CD4-positive, alpha-beta T cell treated with Interleukin-1 beta for 1 hour (primary cell): ENCODE measurements at regions not wholly inside any gene's neighbourhood (a gene's known extent, or its start where the extent isn't known, plus 50 kb on each side); places are given as distances from the start of the nearest gene placed in this dataset.
A peak's percentile ranks its signal among the peaks of the same experiment; 100 is the strongest.
"Not testable (repeated sequence)": the region's sequence is repeated elsewhere in the genome, so short reads cannot be mapped to it uniquely, and the experiment has no call there.

Source experiments
- DNase-seq, 2 donors: peaks; one replicate each; pipeline ENCODE4 v3.0.0-alpha.2; 2020 to 2022

- peak in 1 of 2 donors; percentile 35 for DNase-seq
These were observed 50.9 kb downstream of the ANXA2R start for GRCh38 chr5:42989190-42989589.

GRCh38 chr5:42988568-42988967 lies 51.6 kb downstream of the ANXA2R start:
- DNase-seq, result no peak

GRCh38 chr5:42985129-42986037 lies 54.7 kb downstream of the ANXA2R start:
- DNase-seq, result no peak

DNA sequence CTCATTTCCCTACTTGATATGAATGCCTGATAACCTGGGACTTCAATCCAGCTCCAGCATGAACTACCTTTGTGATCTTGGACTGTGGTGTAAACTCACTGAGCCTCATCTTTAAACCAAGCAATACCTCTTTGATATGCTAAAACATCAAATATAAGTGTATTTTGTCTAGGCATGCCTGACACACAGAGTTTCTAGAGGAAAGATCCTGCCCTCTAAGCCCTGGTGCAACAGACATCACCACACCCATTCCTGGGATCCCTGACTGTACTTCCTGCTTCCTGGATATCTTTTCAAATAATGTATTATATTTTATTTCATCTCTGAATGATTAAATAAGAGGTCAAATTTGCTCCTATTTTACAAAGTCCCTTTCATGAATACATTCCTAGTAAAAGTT lies 55.8 kb downstream of the ANXA2R start:
- DNase-seq, result no peak

DNA sequence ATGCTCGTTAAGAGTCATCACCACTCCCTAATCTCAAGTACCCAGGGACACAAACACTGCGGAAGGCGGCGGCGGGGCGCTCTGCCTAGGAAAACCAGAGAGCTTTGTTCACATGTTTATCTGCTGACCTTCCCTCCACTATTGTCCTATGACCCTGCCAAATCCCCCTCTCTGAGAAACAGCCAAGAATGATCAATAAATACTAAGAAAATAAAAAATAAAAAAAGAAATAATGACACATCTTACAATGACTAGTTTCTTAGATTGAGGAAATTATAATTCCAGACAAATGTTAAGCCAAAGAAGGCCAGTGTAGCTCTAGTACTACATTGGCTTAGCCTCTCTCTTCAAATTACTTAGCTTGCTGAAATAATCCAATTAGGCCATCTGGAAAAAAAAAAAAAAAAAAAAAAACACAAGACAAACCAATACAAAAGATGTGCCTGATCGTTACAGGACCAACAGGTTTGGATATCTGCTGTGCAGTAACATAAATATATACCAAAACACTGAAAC lies 58.0 kb downstream of the ANXA2R start:
- DNase-seq, result no peak

- DNase-seq, result not testable (repeated sequence)
These were observed 58.6 kb downstream of the ANXA2R start for GRCh38 chr5:42981417-42982106.

DNA sequence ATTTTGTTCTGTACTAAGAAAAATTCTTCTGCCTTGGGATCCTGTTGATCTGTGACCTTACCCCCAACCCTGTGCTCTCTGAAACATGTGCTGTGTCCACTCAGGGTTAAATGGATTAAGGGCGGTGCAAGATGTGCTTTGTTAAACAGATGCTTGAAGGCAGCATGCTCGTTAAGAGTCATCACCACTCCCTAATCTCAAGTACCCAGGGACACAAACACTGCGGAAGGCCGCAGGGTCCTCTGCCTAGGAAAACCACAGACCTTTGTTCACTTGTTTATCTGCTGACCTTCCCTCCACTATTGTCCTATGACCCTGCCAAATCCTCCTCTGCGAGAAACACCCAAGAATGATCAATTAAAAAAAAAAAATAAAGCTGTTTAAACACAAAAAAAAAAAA lies 59.1 kb downstream of the ANXA2R start:
- DNase-seq, result not testable (repeated sequence)

DNA sequence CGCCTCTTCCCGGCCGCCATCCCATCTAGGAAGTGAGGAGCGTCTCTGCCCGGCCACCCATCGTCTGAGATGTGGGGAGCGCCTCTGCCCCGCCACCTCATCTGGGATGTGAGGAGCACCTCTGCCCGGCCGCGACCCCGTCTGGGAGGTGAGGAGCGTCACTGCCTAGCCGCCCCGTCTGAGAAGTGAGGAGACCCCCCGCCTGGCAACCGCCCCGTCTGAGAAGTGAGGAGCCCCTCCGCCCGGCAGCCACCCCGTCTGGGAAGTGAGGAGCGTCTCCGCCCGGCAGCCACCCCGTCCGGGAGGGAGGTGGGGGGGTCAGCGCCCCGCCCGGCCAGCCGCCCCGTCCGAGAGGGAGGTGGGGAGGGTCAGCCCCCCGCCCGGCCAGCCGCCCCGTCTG lies 59.7 kb downstream of the ANXA2R start:
- not testable (repeated sequence) for DNase-seq

DNA sequence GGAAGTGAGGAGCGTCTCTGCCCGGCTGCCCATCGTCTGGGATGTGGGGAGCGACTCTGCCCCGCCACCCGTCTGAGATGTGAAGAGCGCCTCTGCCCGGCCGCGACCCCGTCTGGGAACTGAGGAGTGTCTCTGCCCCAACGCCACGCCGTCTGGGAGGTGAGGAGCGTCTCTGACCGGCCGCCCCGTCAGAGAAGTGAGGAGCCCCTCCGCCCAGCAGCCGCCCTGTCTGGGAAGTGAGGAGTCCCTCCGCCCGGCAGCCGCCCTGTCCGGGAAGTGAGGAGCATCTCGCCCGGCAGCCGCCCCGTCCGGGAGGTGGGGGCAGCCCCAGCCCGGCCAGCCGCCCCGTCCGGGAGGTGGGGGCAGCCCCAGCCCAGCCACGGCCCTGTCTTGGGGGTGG lies 60.9 kb downstream of the ANXA2R start:
- DNase-seq, result not testable (repeated sequence)

GRCh38 chr5:42974536-42974935 lies 65.6 kb downstream of the ANXA2R start:
- no peak for DNase-seq

DNA sequence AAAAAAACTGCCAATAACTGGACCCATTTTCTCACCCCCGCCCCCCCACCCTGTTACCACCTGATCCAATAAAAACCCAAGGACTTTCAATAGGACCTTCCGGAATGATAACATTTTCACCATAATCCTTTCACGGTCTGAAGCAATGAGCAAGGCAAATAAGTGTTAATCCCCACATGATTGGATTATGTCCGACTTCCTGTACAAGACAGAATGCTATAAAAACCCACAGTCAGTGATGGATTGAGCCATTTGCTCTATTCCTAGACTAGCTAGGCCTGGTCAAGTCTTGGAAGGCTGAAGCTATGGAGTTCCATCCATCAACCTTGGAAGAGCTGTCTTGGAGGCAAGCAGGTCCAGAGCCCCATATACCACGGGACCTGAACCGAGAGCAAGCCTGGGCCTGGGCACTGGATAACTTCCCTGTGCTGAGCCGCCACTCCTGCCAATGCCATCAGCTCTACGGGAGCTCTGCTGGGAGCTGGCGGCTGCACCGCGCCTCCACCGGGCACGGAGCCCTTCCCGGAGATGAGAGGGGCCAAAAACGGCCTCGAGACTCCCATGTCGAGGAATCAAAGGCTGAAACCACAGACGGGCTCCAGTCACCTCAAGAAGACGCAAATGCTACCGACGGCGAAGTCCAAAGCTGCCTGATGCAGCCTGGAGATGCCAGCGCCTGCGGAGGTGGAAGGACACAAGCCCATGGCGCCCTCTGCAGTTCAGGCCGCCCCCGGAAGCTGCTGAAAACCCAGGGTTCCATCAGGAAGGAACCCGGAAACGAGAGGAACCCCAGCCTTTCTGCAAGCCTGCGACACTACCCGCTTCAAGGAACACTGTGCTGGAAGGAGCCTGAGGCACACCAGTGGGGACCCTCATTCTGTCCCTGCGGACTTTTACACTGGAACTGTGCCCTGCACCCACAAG lies 69.2 kb downstream of the ANXA2R start:
- no peak for DNase-seq

DNA sequence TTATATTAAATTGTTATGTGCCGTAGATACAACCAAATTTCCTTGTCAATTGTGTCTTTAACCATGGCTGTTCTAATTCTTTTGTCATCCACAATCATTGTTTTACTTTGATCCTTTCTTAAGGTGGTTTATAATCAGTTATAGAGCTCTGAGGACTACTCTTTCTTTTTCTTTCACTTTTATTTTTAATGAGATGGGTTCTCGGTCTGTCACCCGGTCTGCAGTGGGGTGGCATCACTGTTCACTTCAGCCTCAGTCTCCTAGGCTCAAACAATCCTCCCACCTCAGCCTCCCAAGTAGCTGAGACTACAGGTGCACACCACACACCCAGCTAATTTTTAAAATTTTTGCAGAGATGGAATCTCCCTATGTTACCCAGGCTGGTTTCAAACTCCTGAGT lies 74.2 kb downstream of the ANXA2R start:
- no peak for DNase-seq

DNA sequence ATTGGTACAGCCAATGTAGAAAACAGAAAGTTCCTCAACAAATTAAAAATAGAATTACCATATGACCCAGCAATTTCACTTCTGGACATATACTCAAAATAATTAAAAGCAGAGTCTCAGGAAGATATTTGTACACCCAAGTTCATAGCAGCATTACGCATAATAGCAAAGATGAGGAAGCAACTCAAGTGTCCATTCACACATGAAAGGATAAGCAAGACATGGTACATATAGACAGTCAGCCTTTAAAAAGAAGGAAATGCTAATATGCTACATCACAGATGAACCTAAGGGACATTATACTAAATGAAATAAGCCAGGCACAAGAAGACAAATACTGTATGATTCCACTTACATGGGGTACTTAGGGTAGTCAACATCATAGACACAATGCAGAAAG lies 76.7 kb downstream of the ANXA2R start:
- DNase-seq, result no peak

DNA sequence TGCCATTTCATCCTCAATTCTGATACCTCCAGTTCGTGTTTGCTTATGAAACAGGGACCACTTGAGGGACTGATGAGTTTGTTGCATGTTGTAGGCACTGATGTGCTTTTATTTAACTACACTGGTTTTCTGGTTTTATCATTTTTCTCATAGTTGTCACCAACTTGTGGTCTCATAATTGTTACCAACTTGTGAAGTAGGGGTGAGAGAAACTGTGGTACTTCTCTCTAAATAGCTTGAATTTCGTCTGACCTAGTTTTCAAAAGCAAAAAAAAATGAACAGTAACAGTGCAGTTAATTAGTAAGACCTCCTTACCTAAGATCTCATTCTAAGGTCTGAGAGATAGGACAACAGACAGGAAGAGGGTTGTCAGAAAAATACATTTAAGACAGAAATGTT lies 78.0 kb downstream of the ANXA2R start:
- DNase-seq, result no peak

DNA sequence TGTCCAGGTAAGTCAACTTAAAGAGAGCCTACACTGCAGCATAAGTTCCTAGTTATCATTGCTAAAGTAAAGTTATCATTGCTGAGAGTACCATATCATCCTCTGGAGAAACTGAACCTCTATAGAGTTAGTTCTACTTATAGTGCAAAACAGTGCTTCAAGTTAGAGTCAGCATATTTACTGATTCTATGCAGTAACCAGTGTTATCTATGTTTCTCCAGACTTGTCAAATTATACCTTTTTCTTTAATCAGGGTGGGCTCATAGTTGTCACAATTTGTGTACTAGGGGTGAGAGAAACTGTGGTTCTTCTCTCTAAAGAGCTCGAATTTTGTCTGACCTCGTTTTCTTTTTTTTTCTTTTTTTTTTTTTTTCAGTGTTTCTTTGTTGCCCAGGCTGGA lies 79.6 kb downstream of the ANXA2R start:
- DNase-seq, result no peak

- DNase-seq, result no peak
These were observed 83.6 kb downstream of the ANXA2R start for GRCh38 chr5:42956551-42956950.

- no peak for DNase-seq
These were observed 87.1 kb downstream of the ANXA2R start for GRCh38 chr5:42953041-42953440.

- DNase-seq, result no peak
These were observed 87.5 kb downstream of the ANXA2R start for GRCh38 chr5:42952578-42952974.

DNA sequence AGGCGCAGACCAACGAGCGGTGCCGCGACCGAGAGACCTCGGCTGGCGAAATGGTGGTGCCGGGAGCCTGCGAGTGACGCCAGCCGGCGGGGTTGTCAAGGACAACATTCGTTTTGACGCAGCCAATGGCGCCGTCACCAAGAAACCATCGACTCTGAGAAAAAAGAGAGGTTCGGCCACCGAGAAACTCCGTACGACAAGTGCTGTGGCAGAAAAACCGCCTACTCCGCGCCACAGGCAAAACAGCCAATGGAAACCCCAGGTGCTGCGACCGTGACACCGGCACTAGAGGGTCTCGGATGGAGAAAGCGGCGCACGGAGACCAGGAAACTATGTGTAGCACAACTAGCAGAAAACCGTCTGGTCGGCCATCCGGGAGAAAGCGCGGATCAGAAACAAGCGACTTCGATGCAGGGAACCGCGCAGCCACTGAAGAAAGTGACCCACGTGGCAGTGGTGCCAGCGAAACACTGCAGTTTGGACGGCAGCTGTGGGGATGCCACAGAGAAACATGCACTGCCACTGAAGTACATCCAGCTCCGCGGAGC lies 88.8 kb downstream of the ANXA2R start:
- peak; percentile 86 to 88 for DNase-seq

DNA sequence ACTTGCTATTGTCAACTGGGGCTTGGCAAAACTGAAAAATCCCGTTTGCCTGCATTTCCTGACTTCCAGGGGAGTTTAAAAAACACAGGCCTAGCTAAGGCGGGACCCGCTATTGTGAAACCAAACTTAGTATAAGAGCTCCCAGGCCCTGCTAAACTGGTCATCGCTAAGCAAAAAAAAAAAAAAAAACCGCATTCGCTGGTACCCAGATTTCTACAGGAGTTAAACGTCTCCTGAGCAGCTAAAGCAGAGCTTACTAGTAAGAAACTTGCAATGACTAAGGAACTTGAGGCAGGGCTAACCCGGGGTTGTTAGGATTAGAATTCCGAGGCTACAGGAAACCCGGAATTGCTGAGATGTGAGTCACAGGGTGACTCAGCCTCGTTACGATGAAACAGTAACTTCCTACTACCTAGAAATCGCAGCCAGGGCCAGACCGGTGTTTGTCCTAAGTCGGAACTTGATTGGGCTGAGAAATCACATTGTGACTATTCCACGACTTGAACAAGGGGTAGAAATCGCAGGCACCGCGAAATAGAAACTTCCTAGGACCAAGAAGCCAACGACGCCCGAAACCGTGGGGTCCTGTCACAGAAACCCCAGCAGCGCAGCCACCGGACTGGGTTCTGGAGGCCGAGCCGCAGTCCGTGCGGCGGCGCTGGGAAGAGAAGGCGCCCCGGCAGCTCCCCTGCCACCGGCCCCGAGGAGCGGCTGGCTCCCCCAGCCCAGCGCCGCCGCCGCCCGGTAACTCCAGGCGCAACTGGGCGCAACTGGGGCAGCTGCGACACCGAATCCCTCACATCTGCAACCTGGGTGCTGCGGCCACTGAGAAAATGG lies 89.4 kb downstream of the ANXA2R start:
- DNase-seq, result peak; percentile 78 to 83

DNA sequence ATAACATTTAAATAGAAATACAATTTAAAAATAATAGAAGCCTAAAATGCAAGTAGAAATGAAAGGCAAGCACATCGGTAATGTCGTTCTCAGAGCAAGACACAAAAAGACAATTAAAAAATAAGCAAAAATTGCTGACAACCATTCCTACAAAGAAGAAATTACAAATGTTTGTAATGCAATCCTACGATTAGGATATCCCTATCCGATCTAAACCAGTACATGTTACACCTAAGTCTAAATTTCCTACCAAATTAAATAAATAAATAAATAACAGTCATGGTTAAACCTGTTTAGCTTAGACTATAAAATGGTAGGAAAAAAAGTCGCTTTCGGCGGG lies 90.0 kb downstream of the ANXA2R start:
- peak in 1 of 2 donors; percentile 24 for DNase-seq
